ENCODE measurements at regions not wholly inside any gene's neighbourhood (a gene's known extent, or its start where the extent isn't known, plus 50 kb on each side); places are given as distances from the start of the nearest gene placed in this dataset.

DNA sequence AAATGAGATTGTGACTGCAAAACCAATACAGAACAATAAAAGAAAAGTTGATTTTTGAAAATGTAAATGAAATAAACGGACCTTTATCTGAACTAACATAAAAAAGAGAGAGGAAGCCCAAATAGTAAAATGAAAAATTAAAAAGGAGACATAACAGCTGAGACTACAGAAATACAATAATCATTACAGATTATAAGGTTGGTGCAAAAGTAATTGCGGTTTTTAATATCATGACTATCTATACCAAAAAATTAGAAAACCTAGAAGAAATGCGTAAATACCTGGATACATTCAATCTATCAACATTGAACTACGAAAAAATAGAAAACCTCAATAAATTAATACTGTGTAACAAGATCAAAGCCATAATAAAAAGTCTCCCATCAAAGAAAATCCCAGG is 71.9 kb upstream of the SLCO6A1 start:
- POLR2A ChIA-PET = no interaction called here
- H3K4me1 Mint-ChIP-seq = peaks cover 7% of the 10 kb centered on the region; the same call in 1 of the 2 replicates
- ATAC-seq (no peak), DNase-seq (ENCODE audit: low spot score) (no peak)
- CTCF ChIA-PET = no interaction called here
- TF ChIP-seq, protein P1, sequence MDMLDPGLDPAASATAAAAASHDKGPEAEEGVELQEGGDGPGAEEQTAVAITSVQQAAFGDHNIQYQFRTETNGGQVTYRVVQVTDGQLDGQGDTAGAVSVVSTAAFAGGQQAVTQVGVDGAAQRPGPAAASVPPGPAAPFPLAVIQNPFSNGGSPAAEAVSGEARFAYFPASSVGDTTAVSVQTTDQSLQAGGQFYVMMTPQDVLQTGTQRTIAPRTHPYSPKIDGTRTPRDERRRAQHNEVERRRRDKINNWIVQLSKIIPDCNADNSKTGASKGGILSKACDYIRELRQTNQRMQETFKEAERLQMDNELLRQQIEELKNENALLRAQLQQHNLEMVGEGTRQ (CRISPR knock-in tag; IDR thresholded peaks at IDR 0.05) = no peak
- TF ChIP-seq ZNF423 (CRISPR knock-in tag; IDR thresholded peaks at IDR 0.05) (no peak), ERG (CRISPR knock-in tag; IDR thresholded peaks at IDR 0.05) (no peak), GTF2I (CRISPR knock-in tag; conservative IDR thresholded peaks at IDR 0.05) (no peak), FOXP1 (CRISPR knock-in tag; IDR thresholded peaks at IDR 0.05; ENCODE audit: borderline replicate concordance) (no peak), ZNF219 (CRISPR knock-in tag; IDR thresholded peaks at IDR 0.05; ENCODE audit: borderline replicate concordance) (no peak), MYBL2 (CRISPR knock-in tag; IDR thresholded peaks at IDR 0.05) (no peak), ZNF138 (CRISPR knock-in tag; conservative IDR thresholded peaks at IDR 0.05) (no peak), FOXP4 (CRISPR knock-in tag; IDR thresholded peaks at IDR 0.05) (no peak), ZNF425 (CRISPR knock-in tag; conservative IDR thresholded peaks at IDR 0.05) (no peak), ZNF281 (CRISPR knock-in tag; IDR thresholded peaks at IDR 0.05) (no peak)
- TF ChIP-seq, protein P2, sequence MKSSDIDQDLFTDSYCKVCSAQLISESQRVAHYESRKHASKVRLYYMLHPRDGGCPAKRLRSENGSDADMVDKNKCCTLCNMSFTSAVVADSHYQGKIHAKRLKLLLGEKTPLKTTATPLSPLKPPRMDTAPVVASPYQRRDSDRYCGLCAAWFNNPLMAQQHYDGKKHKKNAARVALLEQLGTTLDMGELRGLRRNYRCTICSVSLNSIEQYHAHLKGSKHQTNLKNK (CRISPR knock-in tag; IDR thresholded peaks at IDR 0.05) = no peak
- TF ChIP-seq, protein P3, sequence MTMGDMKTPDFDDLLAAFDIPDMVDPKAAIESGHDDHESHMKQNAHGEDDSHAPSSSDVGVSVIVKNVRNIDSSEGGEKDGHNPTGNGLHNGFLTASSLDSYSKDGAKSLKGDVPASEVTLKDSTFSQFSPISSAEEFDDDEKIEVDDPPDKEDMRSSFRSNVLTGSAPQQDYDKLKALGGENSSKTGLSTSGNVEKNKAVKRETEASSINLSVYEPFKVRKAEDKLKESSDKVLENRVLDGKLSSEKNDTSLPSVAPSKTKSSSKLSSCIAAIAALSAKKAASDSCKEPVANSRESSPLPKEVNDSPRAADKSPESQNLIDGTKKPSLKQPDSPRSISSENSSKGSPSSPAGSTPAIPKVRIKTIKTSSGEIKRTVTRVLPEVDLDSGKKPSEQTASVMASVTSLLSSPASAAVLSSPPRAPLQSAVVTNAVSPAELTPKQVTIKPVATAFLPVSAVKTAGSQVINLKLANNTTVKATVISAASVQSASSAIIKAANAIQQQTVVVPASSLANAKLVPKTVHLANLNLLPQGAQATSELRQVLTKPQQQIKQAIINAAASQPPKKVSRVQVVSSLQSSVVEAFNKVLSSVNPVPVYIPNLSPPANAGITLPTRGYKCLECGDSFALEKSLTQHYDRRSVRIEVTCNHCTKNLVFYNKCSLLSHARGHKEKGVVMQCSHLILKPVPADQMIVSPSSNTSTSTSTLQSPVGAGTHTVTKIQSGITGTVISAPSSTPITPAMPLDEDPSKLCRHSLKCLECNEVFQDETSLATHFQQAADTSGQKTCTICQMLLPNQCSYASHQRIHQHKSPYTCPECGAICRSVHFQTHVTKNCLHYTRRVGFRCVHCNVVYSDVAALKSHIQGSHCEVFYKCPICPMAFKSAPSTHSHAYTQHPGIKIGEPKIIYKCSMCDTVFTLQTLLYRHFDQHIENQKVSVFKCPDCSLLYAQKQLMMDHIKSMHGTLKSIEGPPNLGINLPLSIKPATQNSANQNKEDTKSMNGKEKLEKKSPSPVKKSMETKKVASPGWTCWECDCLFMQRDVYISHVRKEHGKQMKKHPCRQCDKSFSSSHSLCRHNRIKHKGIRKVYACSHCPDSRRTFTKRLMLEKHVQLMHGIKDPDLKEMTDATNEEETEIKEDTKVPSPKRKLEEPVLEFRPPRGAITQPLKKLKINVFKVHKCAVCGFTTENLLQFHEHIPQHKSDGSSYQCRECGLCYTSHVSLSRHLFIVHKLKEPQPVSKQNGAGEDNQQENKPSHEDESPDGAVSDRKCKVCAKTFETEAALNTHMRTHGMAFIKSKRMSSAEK (CRISPR knock-in tag; IDR thresholded peaks at IDR 0.05; ENCODE audit: borderline replicate concordance) = no peak
- no peaks in the 10 kb centered on the region for H3K36me3 Mint-ChIP-seq
- no peak overlapping the region for H3K27ac Mint-ChIP-seq
- no peaks in the 10 kb centered on the region for H3K27me3 Mint-ChIP-seq (ENCODE audit: low read depth)
- H3K9me3 Mint-ChIP-seq = no peaks in the 10 kb centered on the region
- no peak overlapping the region for H3K4me3 Mint-ChIP-seq

Data from WTC11 (cell line).